ENCODE measurements at regions not wholly inside any gene's neighbourhood (a gene's known extent, or its start where the extent isn't known, plus 50 kb on each side); places are given as distances from the start of the nearest gene placed in this dataset.

DNA sequence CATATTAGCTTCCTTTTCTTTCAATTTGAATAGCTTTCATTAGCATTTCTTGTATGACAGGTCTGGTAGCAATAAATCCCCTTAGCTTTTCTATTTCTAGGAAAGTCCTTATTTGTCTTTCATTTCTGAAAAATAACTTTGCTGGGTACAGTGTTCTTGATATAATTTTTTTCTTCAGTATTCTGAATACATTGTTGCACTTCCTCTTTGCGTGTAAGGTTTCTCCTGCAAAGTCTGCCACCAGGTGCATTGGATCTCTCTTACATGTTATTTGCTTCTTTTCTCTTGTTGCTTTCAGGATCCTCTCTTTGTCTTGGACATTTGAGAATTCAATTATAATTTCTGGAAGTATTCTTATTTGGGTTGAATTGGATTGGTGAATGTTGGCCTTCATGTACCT lies 663.7 kb downstream of the GRXCR1 start:
- H3K9me3 ChIP-seq (ENCODE audit: low read length) = peaks cover 77% of the 10 kb centered on the region
- no peak for TF ChIP-seq MAFG (CRISPR knock-in tag; IDR thresholded peaks at IDR 0.05)
- TF ChIP-seq, protein P1, sequence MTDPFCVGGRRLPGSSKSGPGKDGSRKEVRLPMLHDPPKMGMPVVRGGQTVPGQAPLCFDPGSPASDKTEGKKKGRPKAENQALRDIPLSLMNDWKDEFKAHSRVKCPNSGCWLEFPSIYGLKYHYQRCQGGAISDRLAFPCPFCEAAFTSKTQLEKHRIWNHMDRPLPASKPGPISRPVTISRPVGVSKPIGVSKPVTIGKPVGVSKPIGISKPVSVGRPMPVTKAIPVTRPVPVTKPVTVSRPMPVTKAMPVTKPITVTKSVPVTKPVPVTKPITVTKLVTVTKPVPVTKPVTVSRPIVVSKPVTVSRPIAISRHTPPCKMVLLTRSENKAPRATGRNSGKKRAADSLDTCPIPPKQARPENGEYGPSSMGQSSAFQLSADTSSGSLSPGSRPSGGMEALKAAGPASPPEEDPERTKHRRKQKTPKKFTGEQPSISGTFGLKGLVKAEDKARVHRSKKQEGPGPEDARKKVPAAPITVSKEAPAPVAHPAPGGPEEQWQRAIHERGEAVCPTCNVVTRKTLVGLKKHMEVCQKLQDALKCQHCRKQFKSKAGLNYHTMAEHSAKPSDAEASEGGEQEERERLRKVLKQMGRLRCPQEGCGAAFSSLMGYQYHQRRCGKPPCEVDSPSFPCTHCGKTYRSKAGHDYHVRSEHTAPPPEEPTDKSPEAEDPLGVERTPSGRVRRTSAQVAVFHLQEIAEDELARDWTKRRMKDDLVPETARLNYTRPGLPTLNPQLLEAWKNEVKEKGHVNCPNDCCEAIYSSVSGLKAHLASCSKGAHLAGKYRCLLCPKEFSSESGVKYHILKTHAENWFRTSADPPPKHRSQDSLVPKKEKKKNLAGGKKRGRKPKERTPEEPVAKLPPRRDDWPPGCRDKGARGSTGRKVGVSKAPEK (CRISPR knock-in tag; IDR thresholded peaks at IDR 0.05; ENCODE audit: borderline replicate concordance) = no peak
- no peak overlapping the region for H3K9ac ChIP-seq (ENCODE audit: insufficient read depth, low read depth, low read length)
- 32% methylated on average over 1 of the region's 1 CpG for WGBS (ENCODE audit: low lambda C conversion rate)
- H3K4me2 ChIP-seq (ENCODE audit: low read depth, low read length) = no peak overlapping the region
- H3K4me1 ChIP-seq (ENCODE audit: insufficient read depth, low read length) = no peaks in the 10 kb centered on the region
- no peaks in the 10 kb centered on the region for H3K79me2 ChIP-seq (ENCODE audit: insufficient read depth, low read length)
- H3K4me3 ChIP-seq (replicated peaks in 1 of 3; ENCODE audit: insufficient read depth in 1 of 3, low read depth in 2 of 3, low read length in 3 of 3) = no peak overlapping the region
- ATAC-seq = no peak
- H3K27me3 ChIP-seq (ENCODE audit: control insufficient read depth in 1 of 2, insufficient read depth in 2 of 2, low read length in 2 of 2) = no peaks in the 10 kb centered on the region; a peak in 1 of 5 replicates
- in situ Hi-C loops (cut with HindIII; ENCODE audit: extremely low pct_ligation_motif_present, low pct_unique_long_range_greater_than_20kb) = no loop called here
- CTCF ChIA-PET (ENCODE audit: low intra/inter-chr PET ratio, low total read pairs) = no interaction called here
- DNase-seq (ENCODE audit: low spot score) = no peak
- no TSS peak for BruUV-seq (replicated peaks)
- H3K36me3 ChIP-seq (replicated peaks in 1 of 2; ENCODE audit: control insufficient read depth in 1 of 2, insufficient read depth in 2 of 2, low read length in 2 of 2) = no peaks in the 10 kb centered on the region
- H4K20me1 ChIP-seq (ENCODE audit: insufficient read depth, low read length) = no peaks in the 10 kb centered on the region
- POLR2A ChIA-PET = no interaction called here
- no peak overlapping the region for H2AFZ ChIP-seq (ENCODE audit: low read length)
- intact Hi-C loops (cut with micrococcal nuclease; ENCODE audit: unreplicated experiment) = no loop called here
- H3K27ac ChIP-seq (ENCODE audit: extremely low read length, insufficient read depth, low read length) = no peak overlapping the region
- no peak for FAIRE-seq

DNA sequence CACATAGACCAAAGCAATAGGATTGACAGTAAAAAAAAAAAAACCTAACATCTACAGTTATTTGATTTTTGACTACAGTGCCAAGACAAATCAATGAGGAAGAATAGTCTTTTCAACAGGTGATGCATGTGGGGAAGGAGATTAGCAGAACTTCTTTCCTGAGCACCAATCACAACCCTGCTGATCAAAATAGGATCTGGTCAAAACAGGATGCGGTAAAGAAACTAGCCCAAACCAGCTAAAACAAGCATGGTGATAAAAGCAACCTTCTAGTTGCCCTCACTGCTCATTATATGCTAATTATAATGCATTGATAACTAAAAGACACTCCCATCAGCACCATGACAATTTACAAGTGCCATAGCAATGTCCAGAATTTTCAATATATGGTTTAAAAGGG lies 667.5 kb downstream of the GRXCR1 start:
- no peak for ATAC-seq
- no TSS peak for BruUV-seq (replicated peaks)
- H3K79me2 ChIP-seq (ENCODE audit: insufficient read depth, low read length) = no peaks in the 10 kb centered on the region
- H2AFZ ChIP-seq (ENCODE audit: low read length) = no peak overlapping the region
- no peaks in the 10 kb centered on the region for H3K36me3 ChIP-seq (replicated peaks in 1 of 2; ENCODE audit: control insufficient read depth in 1 of 2, insufficient read depth in 2 of 2, low read length in 2 of 2)
- in situ Hi-C loops (cut with HindIII; ENCODE audit: extremely low pct_ligation_motif_present, low pct_unique_long_range_greater_than_20kb) (no loop called here), intact Hi-C loops (cut with micrococcal nuclease; ENCODE audit: unreplicated experiment) (no loop called here)
- no peak for DNase-seq (ENCODE audit: low spot score)
- 5% methylated on average over 1 of the region's 1 CpG for WGBS (ENCODE audit: low lambda C conversion rate)
- H3K4me2 ChIP-seq (ENCODE audit: low read depth, low read length) = no peak overlapping the region
- ChIA-PET POLR2A (no interaction called here), CTCF (ENCODE audit: low intra/inter-chr PET ratio, low total read pairs) (no interaction called here)
- H3K9me3 ChIP-seq (ENCODE audit: low read length) = peaks cover 39% of the 10 kb centered on the region
- no peaks in the 10 kb centered on the region; a peak in 1 of 5 replicates for H3K27me3 ChIP-seq (ENCODE audit: control insufficient read depth in 1 of 2, insufficient read depth in 2 of 2, low read length in 2 of 2)
- no peak overlapping the region for H3K9ac ChIP-seq (ENCODE audit: insufficient read depth, low read depth, low read length)
- FAIRE-seq = no peak
- no peaks in the 10 kb centered on the region for H3K4me1 ChIP-seq (ENCODE audit: insufficient read depth, low read length)
- no peak overlapping the region for H3K27ac ChIP-seq (ENCODE audit: extremely low read length, insufficient read depth, low read length)
- no peaks in the 10 kb centered on the region for H4K20me1 ChIP-seq (ENCODE audit: insufficient read depth, low read length)
- TF ChIP-seq, protein P2, sequence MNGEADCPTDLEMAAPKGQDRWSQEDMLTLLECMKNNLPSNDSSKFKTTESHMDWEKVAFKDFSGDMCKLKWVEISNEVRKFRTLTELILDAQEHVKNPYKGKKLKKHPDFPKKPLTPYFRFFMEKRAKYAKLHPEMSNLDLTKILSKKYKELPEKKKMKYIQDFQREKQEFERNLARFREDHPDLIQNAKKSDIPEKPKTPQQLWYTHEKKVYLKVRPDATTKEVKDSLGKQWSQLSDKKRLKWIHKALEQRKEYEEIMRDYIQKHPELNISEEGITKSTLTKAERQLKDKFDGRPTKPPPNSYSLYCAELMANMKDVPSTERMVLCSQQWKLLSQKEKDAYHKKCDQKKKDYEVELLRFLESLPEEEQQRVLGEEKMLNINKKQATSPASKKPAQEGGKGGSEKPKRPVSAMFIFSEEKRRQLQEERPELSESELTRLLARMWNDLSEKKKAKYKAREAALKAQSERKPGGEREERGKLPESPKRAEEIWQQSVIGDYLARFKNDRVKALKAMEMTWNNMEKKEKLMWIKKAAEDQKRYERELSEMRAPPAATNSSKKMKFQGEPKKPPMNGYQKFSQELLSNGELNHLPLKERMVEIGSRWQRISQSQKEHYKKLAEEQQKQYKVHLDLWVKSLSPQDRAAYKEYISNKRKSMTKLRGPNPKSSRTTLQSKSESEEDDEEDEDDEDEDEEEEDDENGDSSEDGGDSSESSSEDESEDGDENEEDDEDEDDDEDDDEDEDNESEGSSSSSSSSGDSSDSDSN (CRISPR knock-in tag; IDR thresholded peaks at IDR 0.05) = no peak
- TF ChIP-seq, protein P3, sequence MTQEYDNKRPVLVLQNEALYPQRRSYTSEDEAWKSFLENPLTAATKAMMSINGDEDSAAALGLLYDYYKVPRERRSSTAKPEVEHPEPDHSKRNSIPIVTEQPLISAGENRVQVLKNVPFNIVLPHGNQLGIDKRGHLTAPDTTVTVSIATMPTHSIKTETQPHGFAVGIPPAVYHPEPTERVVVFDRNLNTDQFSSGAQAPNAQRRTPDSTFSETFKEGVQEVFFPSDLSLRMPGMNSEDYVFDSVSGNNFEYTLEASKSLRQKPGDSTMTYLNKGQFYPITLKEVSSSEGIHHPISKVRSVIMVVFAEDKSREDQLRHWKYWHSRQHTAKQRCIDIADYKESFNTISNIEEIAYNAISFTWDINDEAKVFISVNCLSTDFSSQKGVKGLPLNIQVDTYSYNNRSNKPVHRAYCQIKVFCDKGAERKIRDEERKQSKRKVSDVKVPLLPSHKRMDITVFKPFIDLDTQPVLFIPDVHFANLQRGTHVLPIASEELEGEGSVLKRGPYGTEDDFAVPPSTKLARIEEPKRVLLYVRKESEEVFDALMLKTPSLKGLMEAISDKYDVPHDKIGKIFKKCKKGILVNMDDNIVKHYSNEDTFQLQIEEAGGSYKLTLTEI (CRISPR knock-in tag; conservative IDR thresholded peaks at IDR 0.05) = no peak
- TF ChIP-seq BORCS8-MEF2B (CRISPR knock-in tag; IDR thresholded peaks at IDR 0.05) = no peak
- no peak overlapping the region for H3K4me3 ChIP-seq (replicated peaks in 1 of 3; ENCODE audit: insufficient read depth in 1 of 3, low read depth in 2 of 3, low read length in 3 of 3)

All from HepG2 (cell line).